ENCODE measurements at regions not wholly inside any gene's neighbourhood (a gene's known extent, or its start where the extent isn't known, plus 50 kb on each side); places are given as distances from the start of the nearest gene placed in this dataset.
A peak's percentile ranks its signal among the peaks of the same experiment; 100 is the strongest.

- Histone ChIP-seq H3K9me3 (ENCODE audit: control insufficient read depth in 5 of 5, low read length in 5 of 5) (no peaks in the 10 kb centered on the region), H3K9ac (ENCODE audit: low read length in 5 of 5) (no peak overlapping the region), H3K4me3 (ENCODE audit: low read depth in 1 of 5, low read length in 5 of 5) (no peak overlapping the region), H3K36me3 (ENCODE audit: control insufficient read depth in 5 of 5, insufficient read depth in 5 of 5, low read length in 5 of 5) (no peaks in the 10 kb centered on the region), H3K4me1 (ENCODE audit: control insufficient read depth in 5 of 5, insufficient read depth in 5 of 5, low read length in 5 of 5) (peaks cover 0 to 20% (median 0%) of the 10 kb centered on the region in 5 donors), H3K27ac (ENCODE audit: low read depth, low read length) (no peak overlapping the region), H3K27me3 (ENCODE audit: control insufficient read depth in 5 of 5, insufficient read depth in 4 of 5, low read length in 5 of 5) (no peaks in the 10 kb centered on the region)
Measured at GRCh38 chr3:160622263-160623045, 54.5 kb upstream of the ARL14 start.

GRCh38 chr3:160618878-160619277, 53.5 kb upstream of the KPNA4 start:
- Histone ChIP-seq H3K36me3 (ENCODE audit: control insufficient read depth in 5 of 5, insufficient read depth in 5 of 5, low read length in 5 of 5) (no peaks in the 10 kb centered on the region), H3K9ac (ENCODE audit: low read length in 5 of 5) (peak overlapping the region in 1 of 5 donors; percentile 36), H3K27ac (ENCODE audit: low read depth, low read length) (peak overlapping the region; percentile 25), H3K4me1 (ENCODE audit: control insufficient read depth in 5 of 5, insufficient read depth in 5 of 5, low read length in 5 of 5) (peaks cover 0 to 28% (median 0%) of the 10 kb centered on the region in 5 donors), H3K9me3 (ENCODE audit: control insufficient read depth in 5 of 5, low read length in 5 of 5) (no peaks in the 10 kb centered on the region), H3K27me3 (ENCODE audit: control insufficient read depth in 5 of 5, insufficient read depth in 4 of 5, low read length in 5 of 5) (no peaks in the 10 kb centered on the region), H3K4me3 (ENCODE audit: low read depth in 1 of 5, low read length in 5 of 5) (no peak overlapping the region)

GRCh38 chr3:160618363-160618762, 53.0 kb upstream of the KPNA4 start:
- Histone ChIP-seq H3K9me3 (ENCODE audit: control insufficient read depth in 5 of 5, low read length in 5 of 5) (no peaks in the 10 kb centered on the region), H3K27me3 (ENCODE audit: control insufficient read depth in 5 of 5, insufficient read depth in 4 of 5, low read length in 5 of 5) (no peaks in the 10 kb centered on the region), H3K27ac (ENCODE audit: low read depth, low read length) (peak overlapping the region; percentile 25), H3K36me3 (ENCODE audit: control insufficient read depth in 5 of 5, insufficient read depth in 5 of 5, low read length in 5 of 5) (no peaks in the 10 kb centered on the region), H3K4me1 (ENCODE audit: control insufficient read depth in 5 of 5, insufficient read depth in 5 of 5, low read length in 5 of 5) (peaks cover 0 to 28% (median 0%) of the 10 kb centered on the region in 5 donors), H3K4me3 (ENCODE audit: low read depth in 1 of 5, low read length in 5 of 5) (peak overlapping the region in 1 of 5 donors; percentile 48), H3K9ac (ENCODE audit: low read length in 5 of 5) (peak overlapping the region in 1 of 5 donors; percentile 36)

- H3K36me3 ChIP-seq (ENCODE audit: control insufficient read depth in 5 of 5, insufficient read depth in 5 of 5, low read length in 5 of 5): no peaks in the 10 kb centered on the region
- H3K4me1 ChIP-seq (ENCODE audit: control insufficient read depth in 5 of 5, insufficient read depth in 5 of 5, low read length in 5 of 5): peaks cover 0 to 28% (median 0%) of the 10 kb centered on the region in 5 donors
- H3K27ac ChIP-seq (ENCODE audit: low read depth, low read length): no peak overlapping the region
- H3K4me3 ChIP-seq (ENCODE audit: low read depth in 1 of 5, low read length in 5 of 5): no peak overlapping the region
- no peaks in the 10 kb centered on the region for H3K9me3 ChIP-seq (ENCODE audit: control insufficient read depth in 5 of 5, low read length in 5 of 5)
- H3K27me3 ChIP-seq (ENCODE audit: control insufficient read depth in 5 of 5, insufficient read depth in 4 of 5, low read length in 5 of 5): no peaks in the 10 kb centered on the region
- no peak overlapping the region for H3K9ac ChIP-seq (ENCODE audit: low read length in 5 of 5)
Measured at GRCh38 chr3:160617636-160618035, 52.3 kb upstream of the KPNA4 start.

GRCh38 chr3:160616716-160617115, 51.3 kb upstream of the KPNA4 start:
- peak overlapping the region; percentile 5 for H3K27ac ChIP-seq (ENCODE audit: low read depth, low read length)

GRCh38 chr3:160616311-160616710, 50.9 kb upstream of the KPNA4 start:
- Histone ChIP-seq H3K9me3 (ENCODE audit: control insufficient read depth in 5 of 5, low read length in 5 of 5) (no peaks in the 10 kb centered on the region), H3K9ac (ENCODE audit: low read length in 5 of 5) (no peak overlapping the region), H3K27me3 (ENCODE audit: control insufficient read depth in 5 of 5, insufficient read depth in 4 of 5, low read length in 5 of 5) (no peaks in the 10 kb centered on the region), H3K4me1 (ENCODE audit: control insufficient read depth in 5 of 5, insufficient read depth in 5 of 5, low read length in 5 of 5) (peaks cover 0 to 28% (median 0%) of the 10 kb centered on the region in 5 donors), H3K4me3 (ENCODE audit: low read depth in 1 of 5, low read length in 5 of 5) (no peak overlapping the region), H3K36me3 (ENCODE audit: control insufficient read depth in 5 of 5, insufficient read depth in 5 of 5, low read length in 5 of 5) (no peaks in the 10 kb centered on the region), H3K27ac (ENCODE audit: low read depth, low read length) (peak overlapping the region; percentile 5)

More at GRCh38 chr3:160616716-160617115, 51.3 kb upstream of the KPNA4 start:
- Histone ChIP-seq H3K4me1 (ENCODE audit: control insufficient read depth in 5 of 5, insufficient read depth in 5 of 5, low read length in 5 of 5) (peaks cover 0 to 28% (median 0%) of the 10 kb centered on the region in 5 donors), H3K9ac (ENCODE audit: low read length in 5 of 5) (no peak overlapping the region), H3K4me3 (ENCODE audit: low read depth in 1 of 5, low read length in 5 of 5) (no peak overlapping the region), H3K36me3 (ENCODE audit: control insufficient read depth in 5 of 5, insufficient read depth in 5 of 5, low read length in 5 of 5) (no peaks in the 10 kb centered on the region), H3K9me3 (ENCODE audit: control insufficient read depth in 5 of 5, low read length in 5 of 5) (no peaks in the 10 kb centered on the region), H3K27me3 (ENCODE audit: control insufficient read depth in 5 of 5, insufficient read depth in 4 of 5, low read length in 5 of 5) (no peaks in the 10 kb centered on the region)
